Nephron progenitor cell (in vitro differentiated cells): ENCODE measurements at regions not wholly inside any gene's neighbourhood (a gene's known extent, or its start where the extent isn't known, plus 50 kb on each side); places are given as distances from the start of the nearest gene placed in this dataset.

Source experiments
- DNase-seq: peaks from one replicate; pipeline ENCODE4 v3.0.0; 2021
- H3K27ac Mint-ChIP-seq: 2 replicates; pipeline ENCODE4 v1.8.0; 2021; ENCODE audit warnings: mild to moderate bottlenecking, moderate library complexity, mixed read lengths
- H3K27me3 Mint-ChIP-seq: 2 replicates; pipeline ENCODE4 v1.8.0; 2021; ENCODE audit warnings: mild to moderate bottlenecking, low read depth, mixed read lengths; ENCODE audit not compliant: poor library complexity
- H3K36me3 Mint-ChIP-seq: 2 replicates; pipeline ENCODE4 v1.8.0; 2021; ENCODE audit warnings: low read depth, mixed read lengths
- H3K4me1 Mint-ChIP-seq: 2 replicates; pipeline ENCODE4 v1.8.0; 2021; ENCODE audit warnings: mixed read lengths
- H3K4me3 Mint-ChIP-seq: 2 replicates; pipeline ENCODE4 v1.8.0; 2021; ENCODE audit warnings: mild to moderate bottlenecking, moderate library complexity, mixed read lengths
- H3K9me3 Mint-ChIP-seq: 2 replicates; pipeline ENCODE4 v1.8.0; 2021; ENCODE audit warnings: mild to moderate bottlenecking, moderate library complexity, mixed read lengths
- CTCF ChIP-seq: fragments of 200-600 bp; sonication (generic); IDR thresholded peaks from 2 replicates; pipeline ENCODE4 v1.5.0; 2021; ENCODE audit warnings: antibody characterized with exemption

GRCh38 chr7:46493196-46493595, 572.1 kb upstream of the IGFBP3 start:
- no peaks in the 10 kb centered on the region for H3K4me1 Mint-ChIP-seq
- H3K36me3 Mint-ChIP-seq: peaks cover 14% of the 10 kb centered on the region
- TF ChIP-seq CTCF: no peak
- no peaks in the 10 kb centered on the region for H3K27me3 Mint-ChIP-seq
- no peak overlapping the region for H3K27ac Mint-ChIP-seq
- H3K9me3 Mint-ChIP-seq: peaks cover 29% of the 10 kb centered on the region
- no peak for DNase-seq
- no peak overlapping the region for H3K4me3 Mint-ChIP-seq

GRCh38 chr7:46492466-46492865, 571.4 kb upstream of the IGFBP3 start:
- no peak for DNase-seq
- no peak overlapping the region for H3K27ac Mint-ChIP-seq
- no peaks in the 10 kb centered on the region for H3K27me3 Mint-ChIP-seq
- H3K4me1 Mint-ChIP-seq: no peaks in the 10 kb centered on the region
- H3K4me3 Mint-ChIP-seq: no peak overlapping the region
- peaks cover 23% of the 10 kb centered on the region for H3K9me3 Mint-ChIP-seq
- no peak for TF ChIP-seq CTCF
- peaks cover 10% of the 10 kb centered on the region for H3K36me3 Mint-ChIP-seq

GRCh38 chr7:46490406-46490805, 569.3 kb upstream of the IGFBP3 start:
- no peaks in the 10 kb centered on the region for H3K27me3 Mint-ChIP-seq
- no peak for DNase-seq
- TF ChIP-seq CTCF: no peak
- no peaks in the 10 kb centered on the region for H3K4me1 Mint-ChIP-seq
- H3K36me3 Mint-ChIP-seq: peaks cover under 1% of the 10 kb centered on the region
- no peak overlapping the region for H3K4me3 Mint-ChIP-seq
- H3K27ac Mint-ChIP-seq: no peak overlapping the region
- peaks cover 8% of the 10 kb centered on the region for H3K9me3 Mint-ChIP-seq

GRCh38 chr7:46489106-46489505, 568.0 kb upstream of the IGFBP3 start:
- Mint-ChIP-seq H3K36me3 (no peaks in the 10 kb centered on the region), H3K9me3 (no peaks in the 10 kb centered on the region), H3K4me3 (no peak overlapping the region), H3K27me3 (peaks cover 2% of the 10 kb centered on the region), H3K4me1 (no peaks in the 10 kb centered on the region), H3K27ac (no peak overlapping the region)
- DNase-seq: no peak
- no peak for TF ChIP-seq CTCF

- no peak for TF ChIP-seq CTCF
- DNase-seq: no peak
- Mint-ChIP-seq H3K27me3 (peaks cover 2% of the 10 kb centered on the region), H3K4me3 (no peak overlapping the region), H3K9me3 (no peaks in the 10 kb centered on the region), H3K36me3 (no peaks in the 10 kb centered on the region), H3K27ac (no peak overlapping the region), H3K4me1 (no peaks in the 10 kb centered on the region)
Measured at GRCh38 chr7:46488607-46489006, 567.5 kb upstream of the IGFBP3 start.

- H3K4me1 Mint-ChIP-seq: no peaks in the 10 kb centered on the region
- peaks cover 2% of the 10 kb centered on the region for H3K27me3 Mint-ChIP-seq
- no peak overlapping the region for H3K27ac Mint-ChIP-seq
- TF ChIP-seq CTCF: no peak
- H3K9me3 Mint-ChIP-seq: no peaks in the 10 kb centered on the region
- no peak overlapping the region for H3K4me3 Mint-ChIP-seq
- no peaks in the 10 kb centered on the region for H3K36me3 Mint-ChIP-seq
- no peak for DNase-seq
Measured at GRCh38 chr7:46486256-46487206, 565.5 kb upstream of the IGFBP3 start.
